ENCODE measurements at regions not wholly inside any gene's neighbourhood (a gene's known extent, or its start where the extent isn't known, plus 50 kb on each side); places are given as distances from the start of the nearest gene placed in this dataset.

- Histone ChIP-seq H3K27ac (peak overlapping the region; percentile 5 to 66 (median 61)), H3K4me1 (peaks cover 0 to 19% (median 0%) of the 10 kb centered on the region in 4 donors), H3K36me3 (no peaks in the 10 kb centered on the region), H3K9me3 (no peaks in the 10 kb centered on the region), H3K4me3 (no peak overlapping the region), H3K27me3 (no peaks in the 10 kb centered on the region)
- ATAC-seq (peak; percentile 79 to 83 (median 82)), DNase-seq (peak; percentile 60 to 70 (median 64))
- intact Hi-C loops (cut with DNase I): no loop called here
- TF ChIP-seq CTCF (IDR thresholded peaks at IDR 0.05) (peak in 1 of 4 donors; percentile 8), POLR2A (IDR thresholded peaks at IDR 0.05) (no peak)
- 22% methylated on average over 6 of the region's 6 CpGs for WGBS (ENCODE audit: insufficient coverage, low coverage, low lambda C conversion rate, missing lambda C conversion rate)
These were observed 71.9 kb upstream of the HABP2 start for GRCh38 chr10:113480851-113481502.

GRCh38 chr10:113484487-113484886, 68.4 kb upstream of the HABP2 start:
- intact Hi-C loops (cut with DNase I): no loop called here
- Histone ChIP-seq H3K27ac (no peak overlapping the region), H3K4me1 (peaks cover 0 to 15% (median 0%) of the 10 kb centered on the region in 4 donors), H3K9me3 (no peaks in the 10 kb centered on the region), H3K27me3 (no peaks in the 10 kb centered on the region), H3K36me3 (no peaks in the 10 kb centered on the region), H3K4me3 (no peak overlapping the region)
- no peak for DNase-seq
- no peak for ATAC-seq
- WGBS (ENCODE audit: insufficient coverage, low coverage, low lambda C conversion rate, missing lambda C conversion rate): 38% methylated on average over 2 of the region's 2 CpGs
- TF ChIP-seq POLR2A (IDR thresholded peaks at IDR 0.05) (no peak), CTCF (IDR thresholded peaks at IDR 0.05) (no peak)

- H3K4me1 ChIP-seq: peaks cover 0 to 6% (median 0%) of the 10 kb centered on the region in 4 donors
- 69% methylated on average over 1 of the region's 1 CpG for WGBS (ENCODE audit: insufficient coverage, low coverage, low lambda C conversion rate, missing lambda C conversion rate)
- intact Hi-C loops (cut with DNase I): no loop called here
- DNase-seq: no peak
- TF ChIP-seq CTCF (IDR thresholded peaks at IDR 0.05) (no peak), POLR2A (IDR thresholded peaks at IDR 0.05) (no peak)
- no peak overlapping the region for H3K4me3 ChIP-seq
- no peak for ATAC-seq
- no peaks in the 10 kb centered on the region for H3K36me3 ChIP-seq
- no peaks in the 10 kb centered on the region for H3K9me3 ChIP-seq
- no peak overlapping the region for H3K27ac ChIP-seq
- no peaks in the 10 kb centered on the region for H3K27me3 ChIP-seq
These were observed 67.1 kb upstream of the HABP2 start for GRCh38 chr10:113485736-113486135.

GRCh38 chr10:113486531-113486930, 66.3 kb upstream of the HABP2 start:
- TF ChIP-seq CTCF (IDR thresholded peaks at IDR 0.05) (no peak), POLR2A (IDR thresholded peaks at IDR 0.05) (no peak)
- no peak for ATAC-seq
- Histone ChIP-seq H3K36me3 (no peaks in the 10 kb centered on the region), H3K27ac (no peak overlapping the region), H3K4me1 (peaks cover 0 to 1% (median 0%) of the 10 kb centered on the region in 4 donors), H3K27me3 (no peaks in the 10 kb centered on the region), H3K9me3 (no peaks in the 10 kb centered on the region), H3K4me3 (no peak overlapping the region)
- intact Hi-C loops (cut with DNase I): no loop called here
- 93% methylated on average over 4 of the region's 4 CpGs for WGBS (ENCODE audit: insufficient coverage, low coverage, low lambda C conversion rate, missing lambda C conversion rate)
- DNase-seq: no peak

Measured in right lobe of liver (tissue), 6 donors.